ENCODE measurements at regions not wholly inside any gene's neighbourhood (a gene's known extent, or its start where the extent isn't known, plus 50 kb on each side); places are given as distances from the start of the nearest gene placed in this dataset.

- TF ChIP-seq POLR2AphosphoS5 (IDR thresholded peaks at IDR 0.05) (no peak), POLR2A (IDR thresholded peaks at IDR 0.05) (no peak)
Observed at GRCh38 chr1:56147034-56147433, 432.3 kb downstream of the PLPP3 start.
